HG03571 (cell line): ENCODE measurements at regions not wholly inside any gene's neighbourhood (a gene's known extent, or its start where the extent isn't known, plus 50 kb on each side); places are given as distances from the start of the nearest gene placed in this dataset.

Source experiments
- ATAC-seq: cut with Tn5 transposase; IDR thresholded peaks from one replicate; pipeline ENCODE4 v1.9.1; 2021; ENCODE audit not compliant: unreplicated experiment

- ATAC-seq, result no peak
Measured at GRCh38 chr1:228968891-228969606, 233.8 kb downstream of the RHOU start.

- ATAC-seq, result no peak
Measured at GRCh38 chr1:228969953-228970800, 234.9 kb downstream of the RHOU start.

GRCh38 chr1:228972576-228972975 lies 237.3 kb downstream of the RHOU start:
- ATAC-seq, result no peak

GRCh38 chr1:228974273-228974672 lies 239.0 kb downstream of the RHOU start:
- ATAC-seq, result no peak

GRCh38 chr1:228975238-228975907 lies 240.1 kb downstream of the RHOU start:
- no peak for ATAC-seq

- ATAC-seq, result no peak
Measured at GRCh38 chr1:228976316-228976715, 241.0 kb downstream of the RHOU start.

GRCh38 chr1:228977307-228977706 lies 242.0 kb downstream of the RHOU start:
- ATAC-seq, result no peak

GRCh38 chr1:228977741-228978140 lies 242.5 kb downstream of the RHOU start:
- ATAC-seq, result no peak

- ATAC-seq, result no peak
Measured at GRCh38 chr1:228978484-228979324, 243.4 kb downstream of the RHOU start.

- no peak for ATAC-seq
Measured at GRCh38 chr1:228979325-228979699, 244.0 kb downstream of the RHOU start.

GRCh38 chr1:228979774-228980173 lies 244.5 kb downstream of the RHOU start:
- ATAC-seq, result no peak

- no peak for ATAC-seq
Measured at GRCh38 chr1:228980232-228980937, 245.1 kb downstream of the RHOU start.

- no peak for ATAC-seq
Measured at GRCh38 chr1:228982637-228983036, 247.4 kb downstream of the RHOU start.

- ATAC-seq, result no peak
Measured at GRCh38 chr1:228983231-228983660, 248.0 kb downstream of the RHOU start.

GRCh38 chr1:228983661-228984060 lies 248.4 kb downstream of the RHOU start:
- ATAC-seq, result no peak

- ATAC-seq, result no peak
Measured at GRCh38 chr1:228984107-228984506, 248.8 kb downstream of the RHOU start.

- no peak for ATAC-seq
Measured at GRCh38 chr1:228984646-228985631, 249.7 kb downstream of the RHOU start.

- no peak for ATAC-seq
Measured at GRCh38 chr1:228985661-228986060, 250.4 kb downstream of the RHOU start.
